KBM-7 (cell line): ENCODE measurements at regions not wholly inside any gene's neighbourhood (a gene's known extent, or its start where the extent isn't known, plus 50 kb on each side); places are given as distances from the start of the nearest gene placed in this dataset.
A peak's percentile ranks its signal among the peaks of the same experiment; 100 is the strongest.

Experiments
- DNase-seq: peaks from one replicate; pipeline ENCODE4 v3.0.0-alpha.2; 2015
- in situ Hi-C: fragments of 300-500 bp; cut with MboI; formaldehyde crosslinking; loops from 2 replicates; pipeline ENCODE4 v1.14.3; 2020; ENCODE audit warnings: low sequenced_read_pairs, low pct_unique_long_range_greater_than_20kb, mixed read lengths

DNA sequence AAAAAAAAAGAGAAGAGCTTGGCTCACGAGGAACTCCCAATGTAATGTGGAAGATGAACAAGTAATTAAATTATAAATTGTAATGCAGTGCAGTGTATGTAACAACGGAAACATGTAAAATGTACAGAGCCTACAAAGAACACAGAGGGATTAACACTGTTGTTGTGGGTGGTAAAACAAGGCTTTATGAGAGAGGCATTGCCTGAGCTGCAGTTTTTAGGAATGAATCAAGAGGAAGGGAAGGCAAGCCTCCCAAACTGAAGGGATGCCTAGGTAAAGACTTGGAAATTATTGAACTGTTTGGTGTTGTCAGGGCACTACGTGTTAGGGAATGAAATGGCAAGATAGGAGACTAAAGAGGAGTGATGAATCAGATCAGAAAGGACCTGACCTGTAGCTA, 213.7 kb downstream of the HTR7 start:
- no peak for DNase-seq
- in situ Hi-C loops = no loop called here

DNA sequence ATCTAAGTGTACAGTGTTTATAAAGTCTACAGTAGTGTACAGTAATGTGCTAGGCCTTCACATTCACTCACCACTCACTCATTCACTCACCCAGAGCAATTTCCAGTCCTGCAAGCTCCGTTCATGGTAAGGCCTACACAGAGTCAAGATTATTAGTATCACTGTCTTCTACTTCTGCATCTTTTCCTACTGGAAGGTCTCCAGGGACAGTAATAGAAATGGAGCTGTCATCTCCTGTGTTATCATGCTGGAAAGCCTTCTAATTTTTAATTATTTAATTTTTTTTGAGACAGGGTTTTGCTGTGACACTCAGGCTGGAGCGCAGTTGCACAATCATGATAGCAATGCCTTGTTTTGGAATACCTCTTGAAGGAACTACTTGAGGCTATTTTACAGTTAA, 207.0 kb downstream of the HTR7 start:
- no peak for DNase-seq
- in situ Hi-C loops = no loop called here

DNA sequence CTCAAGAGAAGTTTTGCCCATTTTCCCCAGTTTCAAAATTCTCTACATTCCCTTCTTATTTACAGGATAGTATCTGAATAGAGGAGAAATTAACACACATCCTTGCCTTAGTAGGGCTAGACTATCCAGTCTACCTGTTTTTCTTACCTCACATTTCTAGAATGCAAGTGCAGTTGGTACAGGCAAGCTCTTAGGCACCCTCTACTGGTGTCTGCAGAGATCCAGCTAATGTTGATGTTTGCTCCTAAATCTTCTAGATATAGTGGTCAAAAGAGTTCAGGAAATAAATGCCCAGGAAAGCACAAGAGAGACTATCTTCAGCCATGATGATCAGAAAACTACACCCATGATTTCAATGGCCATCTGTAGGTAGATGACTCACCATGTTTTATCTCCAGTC, 205.3 kb downstream of the HTR7 start:
- peak; percentile 1 for DNase-seq
- in situ Hi-C loops = no loop called here

- in situ Hi-C loops = no loop called here
These were observed 199.0 kb downstream of the HTR7 start for GRCh38 chr10:90658791-90659190.

GRCh38 chr10:90665905-90666662, 191.8 kb downstream of the HTR7 start:
- in situ Hi-C loops = no loop called here
- DNase-seq = no peak

More at GRCh38 chr10:90658791-90659190, 199.0 kb downstream of the HTR7 start:
- DNase-seq = no peak

GRCh38 chr10:90674461-90674860, 183.4 kb downstream of the HTR7 start:
- in situ Hi-C loops = no loop called here
- no peak for DNase-seq

- no peak for DNase-seq
- in situ Hi-C loops = no loop called here
These were observed 182.9 kb downstream of the HTR7 start for GRCh38 chr10:90674928-90675327.

GRCh38 chr10:90675621-90676020, 182.2 kb downstream of the HTR7 start:
- in situ Hi-C loops = no loop called here
- no peak for DNase-seq
